Choroid plexus epithelial cell (primary cell): ENCODE measurements at regions not wholly inside any gene's neighbourhood (a gene's known extent, or its start where the extent isn't known, plus 50 kb on each side); places are given as distances from the start of the nearest gene placed in this dataset.

Experiments
- DNase-seq: peaks from one replicate; pipeline ENCODE4 v3.0.0-alpha.2; 2010; ENCODE audit warnings: low read depth
- H3K4me3 ChIP-seq: 2 replicates; pipeline ENCODE4 v1.5.1; 2011; ENCODE audit warnings: low read depth, mild to moderate bottlenecking, control low read depth, low read length, moderate library complexity
- CTCF ChIP-seq: conservative IDR thresholded peaks from 2 replicates; pipeline ENCODE4 v1.5.1; 2011; ENCODE audit warnings: low read depth, mild to moderate bottlenecking, control low read depth, inconsistent platforms, low read length, moderate library complexity

GRCh38 chr12:66952668-66953067 is 273.8 kb upstream of the GRIP1 start:
- no peak for TF ChIP-seq CTCF
- no peak overlapping the region for H3K4me3 ChIP-seq
- no peak for DNase-seq

GRCh38 chr12:66956300-66956699 is 277.4 kb upstream of the GRIP1 start:
- no peak for DNase-seq
- no peak overlapping the region for H3K4me3 ChIP-seq
- no peak for TF ChIP-seq CTCF

GRCh38 chr12:66959276-66959675 is 280.4 kb upstream of the GRIP1 start:
- H3K4me3 ChIP-seq = no peak overlapping the region
- no peak for TF ChIP-seq CTCF
- no peak for DNase-seq

GRCh38 chr12:66960006-66960405 is 281.1 kb upstream of the GRIP1 start:
- no peak for DNase-seq
- no peak for TF ChIP-seq CTCF
- no peak overlapping the region for H3K4me3 ChIP-seq

- H3K4me3 ChIP-seq = no peak overlapping the region
- DNase-seq = peak; percentile 11
- no peak for TF ChIP-seq CTCF
Observed at GRCh38 chr12:66960704-66961690, 282.1 kb upstream of the GRIP1 start.

GRCh38 chr12:66962290-66962689 is 283.4 kb upstream of the GRIP1 start:
- no peak for DNase-seq
- TF ChIP-seq CTCF = no peak

GRCh38 chr12:66963901-66964300 is 285.0 kb upstream of the GRIP1 start:
- DNase-seq = no peak
- no peak for TF ChIP-seq CTCF
- no peak overlapping the region for H3K4me3 ChIP-seq

More at GRCh38 chr12:66962290-66962689, 283.4 kb upstream of the GRIP1 start:
- H3K4me3 ChIP-seq = no peak overlapping the region
